GM12878 (cell line): ENCODE measurements at regions not wholly inside any gene's neighbourhood (a gene's known extent, or its start where the extent isn't known, plus 50 kb on each side); places are given as distances from the start of the nearest gene placed in this dataset.

ENCODE experiments used
- CBX3 ChIP-seq: fragments of 200-600 bp; sonication (generic); IDR thresholded peaks from 2 replicates; pipeline ENCODE4 v1.6.1; 2016; ENCODE audit warnings: low read depth, borderline replicate concordance
- GABPA ChIP-seq: IDR thresholded peaks from 2 replicates; pipeline ENCODE4 v1.6.1; 2014; ENCODE audit warnings: antibody characterized with exemption, low read depth, mild to moderate bottlenecking, inconsistent platforms
- HDAC2 ChIP-seq: fragments of 200-600 bp; sonication (generic); IDR thresholded peaks from 2 replicates; pipeline ENCODE4 v1.6.1; 2017
- POLR2A ChIP-seq: IDR thresholded peaks from 2 replicates; pipeline ENCODE4 v1.6.1; 2011; ENCODE audit warnings: low read depth, mild to moderate bottlenecking, low read length
- SP1 ChIP-seq: IDR thresholded peaks from one replicate; pipeline ENCODE4 v1.6.1; 2011; ENCODE audit warnings: low read depth, low read length
- TCF12 ChIP-seq: IDR thresholded peaks from 2 replicates; pipeline ENCODE4 v1.6.1; 2011; ENCODE audit warnings: low read depth, mild to moderate bottlenecking, low read length
- TF ChIP-seq, protein P1 (sequence below): IDR thresholded peaks from 2 replicates; pipeline ENCODE4 v1.6.1; 2012; ENCODE audit warnings: improper control_type of control experiment, low read depth, low read length; ENCODE audit not compliant: insufficient replicate concordance
- TF ChIP-seq, protein P2 (sequence below): IDR thresholded peaks from 2 replicates; pipeline ENCODE4 v1.6.1; 2011; ENCODE audit warnings: mild to moderate bottlenecking, low read depth, low read length, moderate library complexity; ENCODE audit not compliant: insufficient replicate concordance

DNA sequence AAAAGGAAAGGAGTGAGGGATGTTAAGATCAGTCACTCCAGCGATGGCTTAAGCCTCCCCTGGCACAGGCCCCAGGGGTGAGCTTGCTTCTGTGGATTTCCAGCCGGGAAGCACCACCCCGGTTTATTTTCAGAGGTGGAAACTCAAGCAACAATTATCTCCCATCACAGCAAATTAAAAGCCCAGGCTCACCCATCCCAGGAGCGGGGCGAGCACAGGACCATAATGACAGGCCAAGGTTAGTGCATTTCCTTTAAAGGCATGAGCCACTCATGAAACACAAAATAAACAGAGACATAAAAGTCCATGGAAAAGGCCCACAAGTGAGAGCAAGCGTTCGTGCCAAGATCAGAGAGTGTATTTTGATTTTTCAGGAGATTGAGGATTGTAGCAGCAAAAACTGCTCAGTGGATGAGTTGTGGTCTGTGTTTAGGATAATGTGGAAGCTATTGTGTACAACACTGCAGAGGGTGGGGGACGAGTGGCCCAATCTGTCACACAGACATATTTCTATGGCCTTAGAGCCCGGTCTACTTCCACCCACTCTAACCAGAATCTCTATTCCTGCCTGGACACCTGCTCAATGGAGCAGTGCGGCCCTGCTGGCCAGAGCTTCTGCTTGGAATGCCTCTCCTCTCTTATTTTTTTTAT, 111.4 kb upstream of the CDC42EP3 start:
- no peak for TF ChIP-seq SP1
- no peak for TF ChIP-seq TCF12
- TF ChIP-seq GABPA: no peak
- TF ChIP-seq POLR2A: no peak
- no peak for TF ChIP-seq HDAC2
- TF ChIP-seq, protein P1, sequence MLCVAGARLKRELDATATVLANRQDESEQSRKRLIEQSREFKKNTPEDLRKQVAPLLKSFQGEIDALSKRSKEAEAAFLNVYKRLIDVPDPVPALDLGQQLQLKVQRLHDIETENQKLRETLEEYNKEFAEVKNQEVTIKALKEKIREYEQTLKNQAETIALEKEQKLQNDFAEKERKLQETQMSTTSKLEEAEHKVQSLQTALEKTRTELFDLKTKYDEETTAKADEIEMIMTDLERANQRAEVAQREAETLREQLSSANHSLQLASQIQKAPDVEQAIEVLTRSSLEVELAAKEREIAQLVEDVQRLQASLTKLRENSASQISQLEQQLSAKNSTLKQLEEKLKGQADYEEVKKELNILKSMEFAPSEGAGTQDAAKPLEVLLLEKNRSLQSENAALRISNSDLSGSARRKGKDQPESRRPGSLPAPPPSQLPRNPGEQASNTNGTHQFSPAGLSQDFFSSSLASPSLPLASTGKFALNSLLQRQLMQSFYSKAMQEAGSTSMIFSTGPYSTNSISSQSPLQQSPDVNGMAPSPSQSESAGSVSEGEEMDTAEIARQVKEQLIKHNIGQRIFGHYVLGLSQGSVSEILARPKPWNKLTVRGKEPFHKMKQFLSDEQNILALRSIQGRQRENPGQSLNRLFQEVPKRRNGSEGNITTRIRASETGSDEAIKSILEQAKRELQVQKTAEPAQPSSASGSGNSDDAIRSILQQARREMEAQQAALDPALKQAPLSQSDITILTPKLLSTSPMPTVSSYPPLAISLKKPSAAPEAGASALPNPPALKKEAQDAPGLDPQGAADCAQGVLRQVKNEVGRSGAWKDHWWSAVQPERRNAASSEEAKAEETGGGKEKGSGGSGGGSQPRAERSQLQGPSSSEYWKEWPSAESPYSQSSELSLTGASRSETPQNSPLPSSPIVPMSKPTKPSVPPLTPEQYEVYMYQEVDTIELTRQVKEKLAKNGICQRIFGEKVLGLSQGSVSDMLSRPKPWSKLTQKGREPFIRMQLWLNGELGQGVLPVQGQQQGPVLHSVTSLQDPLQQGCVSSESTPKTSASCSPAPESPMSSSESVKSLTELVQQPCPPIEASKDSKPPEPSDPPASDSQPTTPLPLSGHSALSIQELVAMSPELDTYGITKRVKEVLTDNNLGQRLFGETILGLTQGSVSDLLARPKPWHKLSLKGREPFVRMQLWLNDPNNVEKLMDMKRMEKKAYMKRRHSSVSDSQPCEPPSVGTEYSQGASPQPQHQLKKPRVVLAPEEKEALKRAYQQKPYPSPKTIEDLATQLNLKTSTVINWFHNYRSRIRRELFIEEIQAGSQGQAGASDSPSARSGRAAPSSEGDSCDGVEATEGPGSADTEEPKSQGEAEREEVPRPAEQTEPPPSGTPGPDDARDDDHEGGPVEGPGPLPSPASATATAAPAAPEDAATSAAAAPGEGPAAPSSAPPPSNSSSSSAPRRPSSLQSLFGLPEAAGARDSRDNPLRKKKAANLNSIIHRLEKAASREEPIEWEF: no peak
- TF ChIP-seq, protein P2, sequence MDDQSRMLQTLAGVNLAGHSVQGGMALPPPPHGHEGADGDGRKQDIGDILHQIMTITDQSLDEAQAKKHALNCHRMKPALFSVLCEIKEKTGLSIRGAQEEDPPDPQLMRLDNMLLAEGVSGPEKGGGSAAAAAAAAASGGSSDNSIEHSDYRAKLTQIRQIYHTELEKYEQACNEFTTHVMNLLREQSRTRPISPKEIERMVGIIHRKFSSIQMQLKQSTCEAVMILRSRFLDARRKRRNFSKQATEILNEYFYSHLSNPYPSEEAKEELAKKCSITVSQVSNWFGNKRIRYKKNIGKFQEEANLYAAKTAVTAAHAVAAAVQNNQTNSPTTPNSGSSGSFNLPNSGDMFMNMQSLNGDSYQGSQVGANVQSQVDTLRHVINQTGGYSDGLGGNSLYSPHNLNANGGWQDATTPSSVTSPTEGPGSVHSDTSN: no peak
- TF ChIP-seq CBX3: no peak
